Body of pancreas (tissue), 4 donors: ENCODE measurements at regions not wholly inside any gene's neighbourhood (a gene's known extent, or its start where the extent isn't known, plus 50 kb on each side); places are given as distances from the start of the nearest gene placed in this dataset.

Experiments
- ATAC-seq: fragments of 150-250 bp; one replicate; pipeline ENCODE4 v1.9.1; 2016
- DNase-seq, 4 donors: peaks; one replicate each; pipeline ENCODE4 v3.0.0-alpha.2; 2019
- H3K27ac ChIP-seq, 4 donors: fragments of 200-600 bp; sonication (generic); 1 replicate in 3 of 4; 2 replicates in 1 of 4; pipeline versions ENCODE4 v1.5.1 to v1.6.1; 2016 to 2019; ENCODE audit warnings: mild to moderate bottlenecking in 1 of 4, mixed read lengths in 1 of 4, moderate library complexity in 1 of 4
- H3K27me3 ChIP-seq, 2 donors: fragments of 200-600 bp; sonication (generic); one replicate each; pipeline ENCODE4 v1.6.0; 2016; ENCODE audit warnings: mild to moderate bottlenecking in 1 of 2
- H3K36me3 ChIP-seq, 2 donors: fragments of 200-600 bp; sonication (generic); replicated peaks in 1 of 2; 2 replicates each; pipeline ENCODE4 v1.5.1; 2016; ENCODE audit warnings: low read depth in 2 of 2; ENCODE audit not compliant: insufficient read depth in 1 of 2
- H3K4me1 ChIP-seq: fragments of 200-600 bp; sonication (generic); one replicate; pipeline ENCODE4 v1.6.0; 2016
- H3K4me3 ChIP-seq, 2 donors: fragments of 200-600 bp; sonication (generic); 1 replicate in 1 of 2; 2 replicates in 1 of 2; pipeline ENCODE4 v1.5.1; 2016 to 2019
- H3K9me3 ChIP-seq, 3 donors: fragments of 200-600 bp; sonication (generic); 1 replicate in 2 of 3; 2 replicates in 1 of 3; pipeline ENCODE4 v1.5.1; 2016
- POLR2A ChIP-seq, 3 donors: fragments of 450-650 bp; IDR thresholded peaks; one replicate each; pipeline ENCODE4 v1.6.1; 2016; ENCODE audit warnings: antibody characterized with exemption in 3 of 3, mild to moderate bottlenecking in 2 of 3
- WGBS, 2 donors: methylation state at CpG; one replicate each; pipeline ENCODE4 v1.1.5; 2017; 5-methylcytosine and 5-hydroxymethylcytosine counted together
- intact Hi-C: fragments of 100-400 bp; cut with DNase I; formaldehyde crosslinking; loops from one replicate; pipeline ENCODE4 v1.15.1; 2023
- TF ChIP-seq, protein P1 (sequence below), 7 experiments: fragments of 450-650 bp in 4 of 7; fragments of 200-600 bp in 3 of 7; sonication (generic) in 3 of 7; IDR thresholded peaks; one replicate each; pipeline ENCODE4 v1.5.1; 2016 to 2019; ENCODE audit warnings: antibody characterized with exemption in 7 of 7

DNA sequence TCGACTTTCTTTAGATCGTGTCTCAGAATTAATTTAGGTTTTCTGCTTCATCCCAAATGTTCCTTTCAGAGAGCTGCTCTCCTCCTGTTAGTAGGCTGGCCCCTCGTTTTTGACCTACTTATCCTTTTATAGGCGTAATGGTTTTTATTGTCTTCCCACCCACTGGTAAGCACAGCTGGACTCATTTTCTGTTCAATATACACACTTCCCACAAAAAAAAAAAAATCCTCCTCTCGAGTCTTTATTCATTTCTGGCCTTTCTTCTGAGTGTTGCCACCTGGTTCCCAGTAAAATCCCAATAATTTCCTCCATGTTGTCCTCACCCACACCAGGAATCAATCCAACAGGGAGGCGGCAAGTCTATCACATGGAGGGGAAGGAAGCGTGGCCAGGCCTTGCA is 970.2 kb upstream of the CELF2 start:
- WGBS, 2 donors, result 65 to 73% methylated on average over 7 of the region's 7 CpGs
- H3K27ac ChIP-seq, result no peak overlapping the region
- H3K4me3 ChIP-seq, result no peak overlapping the region
- H3K36me3 ChIP-seq, result no peaks in the 10 kb centered on the region
- no peaks in the 10 kb centered on the region for H3K4me1 ChIP-seq
- intact Hi-C loops, result no loop called here
- DNase-seq (no peak), ATAC-seq (no peak)
- TF ChIP-seq POLR2A (IDR thresholded peaks at IDR 0.05), result no peak
- TF ChIP-seq, protein P1, sequence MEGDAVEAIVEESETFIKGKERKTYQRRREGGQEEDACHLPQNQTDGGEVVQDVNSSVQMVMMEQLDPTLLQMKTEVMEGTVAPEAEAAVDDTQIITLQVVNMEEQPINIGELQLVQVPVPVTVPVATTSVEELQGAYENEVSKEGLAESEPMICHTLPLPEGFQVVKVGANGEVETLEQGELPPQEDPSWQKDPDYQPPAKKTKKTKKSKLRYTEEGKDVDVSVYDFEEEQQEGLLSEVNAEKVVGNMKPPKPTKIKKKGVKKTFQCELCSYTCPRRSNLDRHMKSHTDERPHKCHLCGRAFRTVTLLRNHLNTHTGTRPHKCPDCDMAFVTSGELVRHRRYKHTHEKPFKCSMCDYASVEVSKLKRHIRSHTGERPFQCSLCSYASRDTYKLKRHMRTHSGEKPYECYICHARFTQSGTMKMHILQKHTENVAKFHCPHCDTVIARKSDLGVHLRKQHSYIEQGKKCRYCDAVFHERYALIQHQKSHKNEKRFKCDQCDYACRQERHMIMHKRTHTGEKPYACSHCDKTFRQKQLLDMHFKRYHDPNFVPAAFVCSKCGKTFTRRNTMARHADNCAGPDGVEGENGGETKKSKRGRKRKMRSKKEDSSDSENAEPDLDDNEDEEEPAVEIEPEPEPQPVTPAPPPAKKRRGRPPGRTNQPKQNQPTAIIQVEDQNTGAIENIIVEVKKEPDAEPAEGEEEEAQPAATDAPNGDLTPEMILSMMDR (IDR thresholded peaks at IDR 0.05), result no peak
- no peaks in the 10 kb centered on the region for H3K27me3 ChIP-seq
- H3K9me3 ChIP-seq, result no peaks in the 10 kb centered on the region

DNA sequence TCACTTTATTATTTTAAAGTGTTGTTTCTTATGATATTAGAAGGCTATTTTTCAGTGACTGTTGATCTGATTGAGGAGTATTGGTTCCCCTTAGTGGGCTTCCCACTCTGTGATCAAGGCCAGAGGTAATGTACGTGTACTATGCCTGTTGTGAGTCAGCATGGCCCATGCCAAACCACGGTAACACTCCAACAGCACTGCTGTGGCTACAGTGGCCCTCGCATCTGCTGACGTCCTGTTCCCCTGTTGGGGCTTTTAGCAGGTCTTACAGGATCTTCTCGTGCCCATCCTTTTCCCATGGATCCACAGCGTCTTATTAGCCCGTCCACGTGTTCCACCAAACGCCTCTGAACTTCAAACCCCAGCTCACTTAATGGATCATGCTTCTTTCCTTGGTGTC is 964.6 kb upstream of the CELF2 start:
- TF ChIP-seq, protein P1 (IDR thresholded peaks at IDR 0.05), result no peak
- TF ChIP-seq POLR2A (IDR thresholded peaks at IDR 0.05), result no peak
- intact Hi-C loops, result no loop called here
- Histone ChIP-seq H3K4me3 (no peak overlapping the region), H3K27ac (no peak overlapping the region), H3K4me1 (no peaks in the 10 kb centered on the region), H3K27me3 (no peaks in the 10 kb centered on the region), H3K9me3 (no peaks in the 10 kb centered on the region), H3K36me3 (no peaks in the 10 kb centered on the region)
- WGBS, 2 donors, result 57 to 70% methylated on average over 9 of the region's 9 CpGs
- DNase-seq, result no peak
- no peak for ATAC-seq

DNA sequence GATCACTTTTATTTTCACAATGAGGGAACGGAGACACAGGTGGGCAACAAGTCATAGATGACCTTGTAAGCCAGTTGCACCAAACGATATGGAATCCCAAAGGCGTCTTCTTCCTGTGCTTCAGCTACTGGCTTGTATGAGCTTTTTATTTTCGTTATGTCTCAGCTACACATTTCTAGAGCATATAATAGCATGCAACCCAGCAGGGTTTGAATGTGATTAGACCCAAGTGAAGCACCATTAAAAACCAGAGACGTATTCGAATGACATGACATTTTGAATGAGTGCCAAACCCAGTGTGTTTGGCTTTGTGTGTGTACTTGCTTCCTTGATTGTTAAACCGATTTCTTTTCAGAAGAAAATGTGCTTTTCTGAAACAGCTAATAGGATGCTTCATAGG is 963.2 kb upstream of the CELF2 start:
- Histone ChIP-seq H3K27ac (no peak overlapping the region), H3K4me1 (no peaks in the 10 kb centered on the region), H3K9me3 (no peaks in the 10 kb centered on the region), H3K36me3 (no peaks in the 10 kb centered on the region), H3K27me3 (no peaks in the 10 kb centered on the region), H3K4me3 (no peak overlapping the region)
- no peak for TF ChIP-seq POLR2A (IDR thresholded peaks at IDR 0.05)
- TF ChIP-seq, protein P1 (IDR thresholded peaks at IDR 0.05), result no peak
- intact Hi-C loops, result no loop called here
- no peak for DNase-seq
- 46 to 49% methylated on average over 7 of the region's 7 CpGs for WGBS, 2 donors
- no peak for ATAC-seq

DNA sequence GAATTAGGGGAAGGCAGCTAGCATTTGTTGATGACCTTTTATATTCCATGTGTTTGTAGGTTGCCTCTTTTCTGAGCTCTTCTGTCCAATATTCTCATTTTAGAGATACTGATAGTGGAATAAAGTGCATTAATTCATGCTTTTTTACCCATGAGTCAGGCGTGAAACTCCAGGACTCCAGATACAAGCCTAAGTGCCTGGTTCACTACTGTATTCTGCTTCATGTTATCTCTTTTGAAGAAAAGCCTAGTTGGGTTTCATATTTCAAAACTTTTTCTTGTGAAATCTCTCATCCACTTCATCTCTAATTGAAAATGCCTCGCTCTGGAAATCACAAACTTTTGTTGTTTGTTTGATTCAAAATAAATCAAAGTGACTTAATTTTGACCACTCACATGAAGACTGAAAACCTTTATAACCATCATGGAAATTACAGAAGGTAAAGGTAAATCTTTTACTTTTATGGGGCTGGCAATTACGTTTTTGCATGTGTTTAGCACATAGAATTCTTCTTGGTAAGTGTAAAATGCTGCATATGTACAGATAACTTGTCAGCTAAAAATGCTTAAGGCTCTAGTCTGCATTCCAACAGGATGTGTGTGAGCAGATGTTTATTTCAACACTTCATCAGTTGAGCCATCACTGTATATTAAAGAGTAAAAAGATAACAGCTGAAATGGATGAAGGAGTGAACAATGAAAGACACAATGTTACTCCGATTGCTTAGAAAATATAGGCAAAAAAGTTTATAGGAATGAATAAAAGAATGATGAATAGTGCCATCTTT is 961.8 kb upstream of the CELF2 start:
- no peaks in the 10 kb centered on the region for H3K36me3 ChIP-seq
- intact Hi-C loops, result no loop called here
- no peak overlapping the region for H3K4me3 ChIP-seq
- ATAC-seq, result no peak
- H3K9me3 ChIP-seq, result no peaks in the 10 kb centered on the region
- no peaks in the 10 kb centered on the region for H3K4me1 ChIP-seq
- 40 to 42% methylated on average over 4 of the region's 4 CpGs for WGBS, 2 donors
- TF ChIP-seq, protein P1 (IDR thresholded peaks at IDR 0.05), result no peak
- no peak for TF ChIP-seq POLR2A (IDR thresholded peaks at IDR 0.05)
- no peak overlapping the region for H3K27ac ChIP-seq
- no peaks in the 10 kb centered on the region for H3K27me3 ChIP-seq
- no peak for DNase-seq

DNA sequence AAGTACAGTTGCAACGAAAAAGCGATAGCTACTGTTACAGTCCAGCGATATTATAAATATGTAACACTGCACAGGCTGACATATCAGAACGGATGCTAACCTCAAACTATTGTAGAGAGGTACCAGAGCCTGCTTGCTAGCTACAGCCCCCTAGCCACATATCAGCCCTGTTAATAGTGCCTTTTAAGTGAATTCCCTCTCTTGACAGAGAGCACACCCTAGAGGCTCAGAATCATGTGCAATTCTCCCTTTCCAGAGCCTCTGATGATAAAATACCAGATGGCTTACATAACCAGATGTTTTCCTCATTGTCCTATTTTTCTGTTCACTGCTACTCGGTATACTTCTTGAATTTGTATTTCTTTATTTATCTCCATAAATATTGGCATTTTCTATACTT is 960.7 kb upstream of the CELF2 start:
- TF ChIP-seq, protein P1 (IDR thresholded peaks at IDR 0.05), result no peak
- TF ChIP-seq POLR2A (IDR thresholded peaks at IDR 0.05), result no peak
- whole genome bisulfite sequencing, 2 donors, result 60 to 74% methylated on average over 5 of the region's 5 CpGs
- ATAC-seq (no peak), DNase-seq (no peak)
- H3K27ac ChIP-seq, result no peak overlapping the region
- no peaks in the 10 kb centered on the region for H3K36me3 ChIP-seq
- no peaks in the 10 kb centered on the region for H3K4me1 ChIP-seq
- intact Hi-C loops, result no loop called here
- no peaks in the 10 kb centered on the region for H3K27me3 ChIP-seq
- H3K4me3 ChIP-seq, result no peak overlapping the region
- H3K9me3 ChIP-seq, result no peaks in the 10 kb centered on the region
